Transverse colon (tissue), 4 donors: ENCODE measurements at regions not wholly inside any gene's neighbourhood (a gene's known extent, or its start where the extent isn't known, plus 50 kb on each side); places are given as distances from the start of the nearest gene placed in this dataset.
A peak's percentile ranks its signal among the peaks of the same experiment; 100 is the strongest.

Experiments
- DNase-seq: peaks from one replicate; pipeline ENCODE4 v3.0.0-alpha.2; 2019
- H3K27ac ChIP-seq, 4 donors: fragments of 200-600 bp; sonication (generic); 2 replicates each; pipeline ENCODE4 v1.5.1; 2016 to 2018; ENCODE audit warnings: inconsistent platforms in 4 of 4
- H3K27me3 ChIP-seq: fragments of 200-600 bp; sonication (generic); 2 replicates; pipeline ENCODE4 v1.5.1; 2017; ENCODE audit warnings: inconsistent platforms
- H3K36me3 ChIP-seq, 4 donors: fragments of 200-600 bp; sonication (generic); 2 replicates each; pipeline ENCODE4 v1.5.1; 2017 to 2019; ENCODE audit warnings: inconsistent platforms in 4 of 4
- H3K4me1 ChIP-seq, 4 donors: fragments of 200-600 bp; sonication (generic); 2 replicates each; pipeline ENCODE4 v1.5.1; 2017 to 2020; ENCODE audit warnings: inconsistent platforms in 4 of 4
- H3K4me3 ChIP-seq, 4 donors: fragments of 200-600 bp; sonication (generic); 1 replicate in 1 of 4; 2 replicates in 3 of 4; pipeline versions ENCODE4 v1.5.1 to v1.6.1; 2017 to 2019; ENCODE audit warnings: inconsistent platforms in 4 of 4
- H3K9me3 ChIP-seq, 2 donors: fragments of 200-600 bp; sonication (generic); 2 replicates each; pipeline ENCODE4 v1.5.1; 2017 to 2019; ENCODE audit warnings: inconsistent platforms in 2 of 2
- CTCF ChIP-seq, 5 experiments: fragments of 200-600 bp in 3 of 5; fragments of 450-650 bp in 2 of 5; sonication (generic) in 3 of 5; IDR thresholded peaks; 1 replicate in 2 of 5; 2 replicates in 3 of 5; pipeline ENCODE4 v1.5.1; 2016 to 2017; ENCODE audit warnings: antibody characterized with exemption in 5 of 5, inconsistent platforms in 3 of 5, mild to moderate bottlenecking in 2 of 5, moderate library complexity in 1 of 5
- EP300 ChIP-seq: sonication (generic); formaldehyde crosslinking; IDR thresholded peaks from one replicate; pipeline ENCODE4 v1.6.1; 2017; ENCODE audit warnings: antibody characterized with exemption, low read depth
- POLR2A ChIP-seq: fragments of 450-650 bp; IDR thresholded peaks from one replicate; pipeline ENCODE4 v1.6.1; 2016; ENCODE audit warnings: antibody characterized with exemption, mild to moderate bottlenecking, moderate library complexity
- POLR2AphosphoS5 ChIP-seq, 3 donors: sonication (generic); formaldehyde crosslinking; IDR thresholded peaks; one replicate each; pipeline ENCODE4 v1.6.1; 2016; ENCODE audit warnings: antibody characterized with exemption in 3 of 3
- WGBS, 2 donors: methylation state at CpG; one replicate each; pipeline ENCODE4 v1.1.5; 2018; ENCODE audit warnings: low coverage in 1 of 2; 5-methylcytosine and 5-hydroxymethylcytosine counted together
- in situ Hi-C, 4 donors: fragments of 200-750 bp; cut with MboI; loops; one replicate each; pipeline versions ENCODE4 v1.15.0 to v1.15.1; 2017; ENCODE audit warnings: low sequenced_read_pairs in 3 of 4, low pct_ligation_motif_present in 1 of 4, low pct_unique_long_range_greater_than_20kb in 1 of 4
- intact Hi-C: fragments of 100-400 bp; cut with DNase I; formaldehyde crosslinking; loops from one replicate; pipeline ENCODE4 v1.15.1; 2023; ENCODE audit warnings: low total_unique reads

GRCh38 chr15:95280711-95281110, 1049.3 kb downstream of the MCTP2 start:
- in situ Hi-C loops = loop anchor here in 1 of 4 donors (25.0 kb wide), 1 partner anchor 868 kb away; no protein-coding TSS in a partner anchor
- H3K9me3 ChIP-seq = no peaks in the 10 kb centered on the region
- peaks cover 0 to 13% (median 0%) of the 10 kb centered on the region in 4 donors for H3K4me1 ChIP-seq
- peak overlapping the region in 2 of 4 donors; percentile 74 to 77 for H3K27ac ChIP-seq
- DNase-seq = no peak
- no peak for TF ChIP-seq POLR2A
- no peak for TF ChIP-seq CTCF (IDR thresholded peaks at IDR 0.05)
- TF ChIP-seq POLR2AphosphoS5 (IDR thresholded peaks at IDR 0.05) = no peak
- TF ChIP-seq EP300 = no peak
- intact Hi-C loops = no loop called here
- WGBS, 2 donors = 77 to 84% methylated on average over 5 of the region's 5 CpGs
- no peaks in the 10 kb centered on the region for H3K27me3 ChIP-seq
- no peak overlapping the region for H3K4me3 ChIP-seq
- H3K36me3 ChIP-seq = no peaks in the 10 kb centered on the region

GRCh38 chr15:95281470-95281869, 1049.0 kb upstream of the NR2F2 start:
- Histone ChIP-seq H3K9me3 (no peaks in the 10 kb centered on the region), H3K4me1 (peaks cover 0 to 13% (median 0%) of the 10 kb centered on the region in 4 donors), H3K27ac (peak overlapping the region in 1 of 4 donors; percentile 14), H3K27me3 (no peaks in the 10 kb centered on the region), H3K4me3 (no peak overlapping the region), H3K36me3 (no peaks in the 10 kb centered on the region)
- intact Hi-C loops = no loop called here
- in situ Hi-C loops = loop anchor here in 1 of 4 donors (25.0 kb wide), 1 partner anchor 869 kb away; no protein-coding TSS in a partner anchor
- DNase-seq = no peak
- WGBS, 2 donors = 63 to 77% methylated on average over 2 of the region's 2 CpGs
- TF ChIP-seq EP300 (no peak), CTCF (IDR thresholded peaks at IDR 0.05) (no peak), POLR2AphosphoS5 (IDR thresholded peaks at IDR 0.05) (no peak), POLR2A (no peak)

- Histone ChIP-seq H3K36me3 (no peaks in the 10 kb centered on the region), H3K9me3 (no peaks in the 10 kb centered on the region), H3K27ac (peak overlapping the region in 3 of 4 donors; percentile 27 to 68 (median 35)), H3K4me3 (no peak overlapping the region), H3K4me1 (peaks cover 0 to 7% (median 0%) of the 10 kb centered on the region in 4 donors), H3K27me3 (no peaks in the 10 kb centered on the region)
- 76 to 84% methylated on average over 4 of the region's 4 CpGs for WGBS, 2 donors
- intact Hi-C loops = no loop called here
- no peak for DNase-seq
- TF ChIP-seq POLR2A (no peak), EP300 (no peak), POLR2AphosphoS5 (IDR thresholded peaks at IDR 0.05) (no peak), CTCF (IDR thresholded peaks at IDR 0.05) (no peak)
- in situ Hi-C loops = loop anchor here in 1 of 4 donors (25.0 kb wide), 1 partner anchor 872 kb away; no protein-coding TSS in a partner anchor
Measured at GRCh38 chr15:95284492-95284891, 1046.0 kb upstream of the NR2F2 start.

GRCh38 chr15:95284933-95285421, 1045.5 kb upstream of the NR2F2 start:
- 19 to 40% methylated on average over 1 to 3 of the region's 3 CpGs for WGBS, 2 donors
- H3K4me3 ChIP-seq = no peak overlapping the region
- H3K27me3 ChIP-seq = no peaks in the 10 kb centered on the region
- no peak for DNase-seq
- no peaks in the 10 kb centered on the region for H3K9me3 ChIP-seq
- in situ Hi-C loops = loop anchor here in 1 of 4 donors (25.0 kb wide), 1 partner anchor 873 kb away; no protein-coding TSS in a partner anchor
- H3K36me3 ChIP-seq = no peaks in the 10 kb centered on the region
- H3K27ac ChIP-seq = peak overlapping the region in 3 of 4 donors; percentile 27 to 68 (median 35)
- intact Hi-C loops = no loop called here
- peaks cover 0 to 7% (median 0%) of the 10 kb centered on the region in 4 donors for H3K4me1 ChIP-seq
- TF ChIP-seq POLR2AphosphoS5 (IDR thresholded peaks at IDR 0.05) = no peak
- TF ChIP-seq EP300 = no peak
- no peak for TF ChIP-seq POLR2A
- no peak for TF ChIP-seq CTCF (IDR thresholded peaks at IDR 0.05)
